Stimulated activated CD4-positive, alpha-beta T cell treated with anti-CD3 and anti-CD28 coated beads, Interleukin-12 subunit alpha, Interleukin-12 subunit beta, amount 100 ng/mL, for 48 hours (primary cell): ENCODE measurements at regions not wholly inside any gene's neighbourhood (a gene's known extent, or its start where the extent isn't known, plus 50 kb on each side); places are given as distances from the start of the nearest gene placed in this dataset.

Experiments used
- DNase-seq, 3 donors: peaks; one replicate each; pipeline ENCODE4 v3.0.0-alpha.2; 2020; ENCODE audit warnings: low read depth in 2 of 3, low spot score in 1 of 3

GRCh38 chr2:185145316-185146121 lies 547.2 kb downstream of the ZNF804A start:
- no peak for DNase-seq

GRCh38 chr2:185147361-185147760 lies 549.0 kb downstream of the ZNF804A start:
- no peak for DNase-seq

GRCh38 chr2:185152186-185152585 lies 553.9 kb downstream of the ZNF804A start:
- DNase-seq: no peak

GRCh38 chr2:185161701-185162100 lies 563.4 kb downstream of the ZNF804A start:
- DNase-seq: no peak

GRCh38 chr2:185174353-185174752 lies 564.3 kb upstream of the FSIP2 start:
- DNase-seq: no peak

GRCh38 chr2:185179743-185180142 lies 558.9 kb upstream of the FSIP2 start:
- no peak for DNase-seq

GRCh38 chr2:185181901-185182300 lies 556.7 kb upstream of the FSIP2 start:
- DNase-seq: no peak

GRCh38 chr2:185185044-185185443 lies 553.6 kb upstream of the FSIP2 start:
- no peak for DNase-seq

GRCh38 chr2:185187421-185187820 lies 551.2 kb upstream of the FSIP2 start:
- DNase-seq: no peak

GRCh38 chr2:185188656-185189055 lies 549.9 kb upstream of the FSIP2 start:
- DNase-seq: no peak

- no peak for DNase-seq
Observed at GRCh38 chr2:185201063-185201462, 537.5 kb upstream of the FSIP2 start.

GRCh38 chr2:185202381-185202780 lies 536.2 kb upstream of the FSIP2 start:
- no peak for DNase-seq

GRCh38 chr2:185202945-185203528 lies 535.6 kb upstream of the FSIP2 start:
- DNase-seq: no peak

- DNase-seq: no peak
Observed at GRCh38 chr2:185208261-185208660, 530.3 kb upstream of the FSIP2 start.

- no peak for DNase-seq
Observed at GRCh38 chr2:185215497-185215896, 523.1 kb upstream of the FSIP2 start.

- DNase-seq: no peak
Observed at GRCh38 chr2:185219981-185220380, 518.6 kb upstream of the FSIP2 start.

- no peak for DNase-seq
Observed at GRCh38 chr2:185222311-185222710, 516.3 kb upstream of the FSIP2 start.

GRCh38 chr2:185227391-185227790 lies 511.2 kb upstream of the FSIP2 start:
- DNase-seq: no peak

- no peak for DNase-seq
Observed at GRCh38 chr2:185239491-185239890, 499.1 kb upstream of the FSIP2 start.

GRCh38 chr2:185240796-185241195 lies 497.8 kb upstream of the FSIP2 start:
- no peak for DNase-seq

- no peak for DNase-seq
Observed at GRCh38 chr2:185241556-185241955, 497.0 kb upstream of the FSIP2 start.

GRCh38 chr2:185242462-185242861 lies 496.1 kb upstream of the FSIP2 start:
- DNase-seq: no peak

GRCh38 chr2:185245216-185245615 lies 493.4 kb upstream of the FSIP2 start:
- no peak for DNase-seq
